ENCODE measurements at regions not wholly inside any gene's neighbourhood (a gene's known extent, or its start where the extent isn't known, plus 50 kb on each side); places are given as distances from the start of the nearest gene placed in this dataset.
"Not testable (repeated sequence)": the region's sequence is repeated elsewhere in the genome, so short reads cannot be mapped to it uniquely, and the experiment has no call there.

- no peaks in the 10 kb centered on the region for H3K36me3 Mint-ChIP-seq
- no peak overlapping the region for H3K4me3 Mint-ChIP-seq
- H3K4me1 Mint-ChIP-seq, result no peaks in the 10 kb centered on the region
- TF ChIP-seq CTCF (IDR thresholded peaks at IDR 0.05; ENCODE audit: unreplicated experiment), result no peak
- DNase-seq (ENCODE audit: low spot score in 2 of 2, unreplicated experiment in 2 of 2), result no peak
- no peak overlapping the region for H3K27ac Mint-ChIP-seq
- H3K9me3 Mint-ChIP-seq, result peaks cover 13% of the 10 kb centered on the region
- peaks cover 53% of the 10 kb centered on the region for H3K27me3 Mint-ChIP-seq (ENCODE audit: low read depth)
Observed at GRCh38 chr9:90188656-90189055, 454.0 kb downstream of the DIRAS2 start.

GRCh38 chr9:90189306-90189705 lies 453.3 kb downstream of the DIRAS2 start:
- Mint-ChIP-seq H3K4me1 (no peaks in the 10 kb centered on the region), H3K27ac (no peak overlapping the region)
- TF ChIP-seq CTCF (IDR thresholded peaks at IDR 0.05; ENCODE audit: unreplicated experiment), result no peak

GRCh38 chr9:90192465-90192864 lies 450.2 kb downstream of the DIRAS2 start:
- H3K4me1 Mint-ChIP-seq; H3K4me3 Mint-ChIP-seq; DNase-seq (ENCODE audit: low spot score in 2 of 2, unreplicated experiment in 2 of 2); H3K27ac Mint-ChIP-seq; H3K36me3 Mint-ChIP-seq: not testable (repeated sequence)
- Mint-ChIP-seq H3K9me3 (peaks cover 22% of the 10 kb centered on the region), H3K27me3 (ENCODE audit: low read depth) (peaks cover 30% of the 10 kb centered on the region)

More at GRCh38 chr9:90189306-90189705, 453.3 kb downstream of the DIRAS2 start:
- Mint-ChIP-seq H3K9me3 (peaks cover 13% of the 10 kb centered on the region), H3K36me3 (no peaks in the 10 kb centered on the region), H3K27me3 (ENCODE audit: low read depth) (peaks cover 51% of the 10 kb centered on the region), H3K4me3 (no peak overlapping the region)
- DNase-seq (ENCODE audit: low spot score in 2 of 2, unreplicated experiment in 2 of 2), result no peak

- DNase-seq (ENCODE audit: low spot score in 2 of 2, unreplicated experiment in 2 of 2), result no peak
- Mint-ChIP-seq H3K4me1 (no peaks in the 10 kb centered on the region), H3K36me3 (no peaks in the 10 kb centered on the region), H3K4me3 (no peak overlapping the region), H3K9me3 (peaks cover 15% of the 10 kb centered on the region), H3K27ac (no peak overlapping the region), H3K27me3 (ENCODE audit: low read depth) (peaks cover 10% of the 10 kb centered on the region)
- TF ChIP-seq CTCF (IDR thresholded peaks at IDR 0.05; ENCODE audit: unreplicated experiment), result no peak
Observed at GRCh38 chr9:90198956-90199355, 443.7 kb downstream of the DIRAS2 start.

- Mint-ChIP-seq H3K36me3 (no peaks in the 10 kb centered on the region), H3K27ac (no peak overlapping the region), H3K9me3 (peaks cover 6% of the 10 kb centered on the region), H3K4me1 (no peaks in the 10 kb centered on the region), H3K27me3 (ENCODE audit: low read depth) (peaks cover 16% of the 10 kb centered on the region), H3K4me3 (no peak overlapping the region)
- no peak for TF ChIP-seq CTCF (IDR thresholded peaks at IDR 0.05; ENCODE audit: unreplicated experiment)
- no peak for DNase-seq (ENCODE audit: low spot score in 2 of 2, unreplicated experiment in 2 of 2)
Observed at GRCh38 chr9:90201766-90202165, 440.9 kb downstream of the DIRAS2 start.

- Mint-ChIP-seq H3K4me3 (no peak overlapping the region), H3K27ac (no peak overlapping the region), H3K27me3 (ENCODE audit: low read depth) (peaks cover 14% of the 10 kb centered on the region), H3K9me3 (peaks cover 15% of the 10 kb centered on the region), H3K36me3 (no peaks in the 10 kb centered on the region), H3K4me1 (no peaks in the 10 kb centered on the region)
- TF ChIP-seq CTCF (IDR thresholded peaks at IDR 0.05; ENCODE audit: unreplicated experiment), result no peak
- DNase-seq (ENCODE audit: low spot score in 2 of 2, unreplicated experiment in 2 of 2), result no peak
Observed at GRCh38 chr9:90204128-90204831, 438.3 kb downstream of the DIRAS2 start.

GRCh38 chr9:90213045-90213444 lies 429.6 kb downstream of the DIRAS2 start:
- not testable (repeated sequence) for H3K4me1 Mint-ChIP-seq; H3K27ac Mint-ChIP-seq; H3K27me3 Mint-ChIP-seq (ENCODE audit: low read depth); H3K4me3 Mint-ChIP-seq; DNase-seq (ENCODE audit: low spot score in 2 of 2, unreplicated experiment in 2 of 2); H3K36me3 Mint-ChIP-seq
- peaks cover 18% of the 10 kb centered on the region for H3K9me3 Mint-ChIP-seq

All from mesothelial cell of epicardium (in vitro differentiated cells).